Neural cell (in vitro differentiated cells): ENCODE measurements at regions not wholly inside any gene's neighbourhood (a gene's known extent, or its start where the extent isn't known, plus 50 kb on each side); places are given as distances from the start of the nearest gene placed in this dataset.
"Not testable (repeated sequence)": the region's sequence is repeated elsewhere in the genome, so short reads cannot be mapped to it uniquely, and the experiment has no call there.

ENCODE experiments used
- H2AFZ ChIP-seq: fragments of 200-600, 300-800 bp; sonication (generic), shearing (Covaris generic); 2 replicates; pipeline ENCODE4 v1.6.0; 2014; ENCODE audit warnings: low read depth, mild to moderate bottlenecking, antibody characterized with exemption, low read length, moderate library complexity
- H3F3A ChIP-seq: fragments of 200-600 bp; shearing (Covaris generic); 2 replicates; pipeline ENCODE4 v1.6.1; 2016; ENCODE audit warnings: mild to moderate bottlenecking, moderate library complexity, mixed read lengths, antibody characterized with exemption, low read length; ENCODE audit not compliant: insufficient read depth, poor library complexity, severe bottlenecking
- H3K27ac ChIP-seq: fragments of 200-600, 300-800 bp; sonication (generic), shearing (Covaris generic); 2 replicates; pipeline ENCODE4 v1.5.1; 2014; ENCODE audit warnings: mild to moderate bottlenecking, low read length, moderate library complexity
- H3K27me3 ChIP-seq: fragments of 300-800, 200-600 bp; sonication (generic), shearing (Covaris generic); 2 replicates; pipeline ENCODE4 v1.6.0; 2014; ENCODE audit warnings: mild to moderate bottlenecking, low read depth, low read length, moderate library complexity; ENCODE audit not compliant: insufficient read depth
- H3K36me3 ChIP-seq: fragments of 300-800, 200-600 bp; sonication (generic), shearing (Covaris generic); 2 replicates; pipeline ENCODE4 v1.5.1; 2014; ENCODE audit warnings: mild to moderate bottlenecking, antibody characterized with exemption, low read length, moderate library complexity; ENCODE audit not compliant: insufficient read depth
- H3K4me2 ChIP-seq: fragments of 300-800, 200-600 bp; sonication (generic), shearing (Covaris generic); 2 replicates; pipeline ENCODE4 v1.6.0; 2014; ENCODE audit warnings: mild to moderate bottlenecking, low read length
- H3K4me3 ChIP-seq: fragments of 300-800, 200-600 bp; sonication (generic), shearing (Covaris generic); 2 replicates; pipeline ENCODE4 v1.5.1; 2014; ENCODE audit warnings: mild to moderate bottlenecking, low read length, moderate library complexity
- H3K79me2 ChIP-seq: fragments of 200-600 bp; shearing (Covaris generic); replicated peaks from 2 replicates; pipeline ENCODE4 v1.6.0; 2014; ENCODE audit warnings: mild to moderate bottlenecking, low read length, moderate library complexity; ENCODE audit not compliant: insufficient read depth
- H3K9ac ChIP-seq: fragments of 300-800, 200-600 bp; sonication (generic), shearing (Covaris generic); 2 replicates; pipeline ENCODE4 v1.6.1; 2016; ENCODE audit warnings: mild to moderate bottlenecking, low read length, mixed read lengths
- H3K9me2 ChIP-seq: fragments of 200-600 bp; shearing (Covaris generic); 2 replicates; pipeline ENCODE4 v1.6.1; 2016; ENCODE audit warnings: mild to moderate bottlenecking, low read length, mixed read lengths; ENCODE audit not compliant: insufficient read depth
- H3K9me3 ChIP-seq: fragments of 200-600, 300-800 bp; sonication (generic), shearing (Covaris generic); 2 replicates; pipeline ENCODE4 v1.6.1; 2016; ENCODE audit warnings: mild to moderate bottlenecking, mixed run types, low read length, moderate library complexity, mixed read lengths
- H4K20me1 ChIP-seq: fragments of 200-600 bp; shearing (Covaris generic); 2 replicates; pipeline ENCODE4 v1.6.1; 2016; ENCODE audit warnings: mild to moderate bottlenecking, mixed run types; ENCODE audit not compliant: insufficient read depth
- EP300 ChIP-seq: fragments of 450-650 bp; conservative IDR thresholded peaks from 2 replicates; pipeline ENCODE4 v1.6.1; 2014; ENCODE audit warnings: antibody characterized with exemption, mild to moderate bottlenecking, moderate library complexity; ENCODE audit not compliant: poor library complexity, severe bottlenecking
- EZH2 ChIP-seq: fragments of 200-600, 300-800 bp; shearing (Covaris generic), sonication (generic); IDR thresholded peaks from 2 replicates; pipeline ENCODE4 v1.6.1; 2014; ENCODE audit warnings: antibody characterized with exemption, low read length, borderline replicate concordance, mild to moderate bottlenecking; ENCODE audit not compliant: insufficient read depth, poor library complexity, severe bottlenecking
- MXI1 ChIP-seq: fragments of 450-650 bp; conservative IDR thresholded peaks from 2 replicates; pipeline ENCODE4 v1.6.1; 2014; ENCODE audit warnings: antibody characterized with exemption, mild to moderate bottlenecking; ENCODE audit not compliant: poor library complexity, severe bottlenecking
- POLR2AphosphoS5 ChIP-seq: IDR thresholded peaks from 2 replicates; pipeline ENCODE4 v1.6.1; 2012
- RAD21 ChIP-seq: fragments of 450-650 bp; conservative IDR thresholded peaks from 2 replicates; pipeline ENCODE4 v1.6.1; 2014; ENCODE audit warnings: antibody characterized with exemption, mild to moderate bottlenecking, moderate library complexity
- SMC3 ChIP-seq: fragments of 450-650 bp; conservative IDR thresholded peaks from 2 replicates; pipeline ENCODE4 v1.6.1; 2014; ENCODE audit warnings: antibody characterized with exemption, mild to moderate bottlenecking, moderate library complexity; ENCODE audit not compliant: poor library complexity
- TAF1 ChIP-seq: IDR thresholded peaks from 2 replicates; pipeline ENCODE4 v1.6.1; 2012; ENCODE audit warnings: low read depth
- TF ChIP-seq, protein P1 (sequence below): IDR thresholded peaks from 2 replicates; pipeline ENCODE4 v1.6.1; 2012; ENCODE audit warnings: borderline replicate concordance
- TF ChIP-seq, protein P2 (sequence below): fragments of 450-650 bp; IDR thresholded peaks from 2 replicates; pipeline ENCODE4 v1.5.1; 2014; ENCODE audit warnings: antibody characterized with exemption, mild to moderate bottlenecking, moderate library complexity; ENCODE audit not compliant: poor library complexity, severe bottlenecking

DNA sequence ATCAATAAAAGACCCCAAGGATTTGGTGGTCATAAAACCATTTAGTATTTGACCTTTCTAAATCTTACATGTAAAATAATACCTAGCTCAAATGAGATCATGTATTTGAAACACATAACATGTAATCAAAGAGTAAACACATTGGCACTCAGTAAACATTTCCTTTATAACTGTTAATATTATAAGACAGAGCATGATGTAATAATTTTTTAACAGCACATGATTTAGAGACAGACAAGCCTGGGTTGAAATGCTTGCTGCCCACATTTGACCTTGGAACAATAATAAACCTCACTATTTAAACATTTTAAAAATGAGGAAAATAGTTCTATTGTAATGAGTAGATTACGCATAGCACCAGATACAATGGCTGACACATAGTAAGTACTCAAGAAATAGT lies 105.2 kb upstream of the GPR141 start:
- Histone ChIP-seq H3K27ac (no peak overlapping the region), H3K79me2 (no peaks in the 10 kb centered on the region), H3K4me3 (no peak overlapping the region), H2AFZ (no peak overlapping the region), H3K9me3 (no peaks in the 10 kb centered on the region), H3F3A (no peaks in the 10 kb centered on the region), H3K9ac (no peak overlapping the region), H3K27me3 (no peaks in the 10 kb centered on the region), H4K20me1 (no peaks in the 10 kb centered on the region), H3K9me2 (no peaks in the 10 kb centered on the region), H3K36me3 (no peaks in the 10 kb centered on the region), H3K4me2 (no peak overlapping the region)
- TF ChIP-seq TAF1 (no peak), SMC3 (no peak), MXI1 (no peak), EZH2 (no peak), EP300 (no peak), RAD21 (no peak), POLR2AphosphoS5 (no peak)
- TF ChIP-seq, protein P1, sequence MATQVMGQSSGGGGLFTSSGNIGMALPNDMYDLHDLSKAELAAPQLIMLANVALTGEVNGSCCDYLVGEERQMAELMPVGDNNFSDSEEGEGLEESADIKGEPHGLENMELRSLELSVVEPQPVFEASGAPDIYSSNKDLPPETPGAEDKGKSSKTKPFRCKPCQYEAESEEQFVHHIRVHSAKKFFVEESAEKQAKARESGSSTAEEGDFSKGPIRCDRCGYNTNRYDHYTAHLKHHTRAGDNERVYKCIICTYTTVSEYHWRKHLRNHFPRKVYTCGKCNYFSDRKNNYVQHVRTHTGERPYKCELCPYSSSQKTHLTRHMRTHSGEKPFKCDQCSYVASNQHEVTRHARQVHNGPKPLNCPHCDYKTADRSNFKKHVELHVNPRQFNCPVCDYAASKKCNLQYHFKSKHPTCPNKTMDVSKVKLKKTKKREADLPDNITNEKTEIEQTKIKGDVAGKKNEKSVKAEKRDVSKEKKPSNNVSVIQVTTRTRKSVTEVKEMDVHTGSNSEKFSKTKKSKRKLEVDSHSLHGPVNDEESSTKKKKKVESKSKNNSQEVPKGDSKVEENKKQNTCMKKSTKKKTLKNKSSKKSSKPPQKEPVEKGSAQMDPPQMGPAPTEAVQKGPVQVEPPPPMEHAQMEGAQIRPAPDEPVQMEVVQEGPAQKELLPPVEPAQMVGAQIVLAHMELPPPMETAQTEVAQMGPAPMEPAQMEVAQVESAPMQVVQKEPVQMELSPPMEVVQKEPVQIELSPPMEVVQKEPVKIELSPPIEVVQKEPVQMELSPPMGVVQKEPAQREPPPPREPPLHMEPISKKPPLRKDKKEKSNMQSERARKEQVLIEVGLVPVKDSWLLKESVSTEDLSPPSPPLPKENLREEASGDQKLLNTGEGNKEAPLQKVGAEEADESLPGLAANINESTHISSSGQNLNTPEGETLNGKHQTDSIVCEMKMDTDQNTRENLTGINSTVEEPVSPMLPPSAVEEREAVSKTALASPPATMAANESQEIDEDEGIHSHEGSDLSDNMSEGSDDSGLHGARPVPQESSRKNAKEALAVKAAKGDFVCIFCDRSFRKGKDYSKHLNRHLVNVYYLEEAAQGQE = no peak
- TF ChIP-seq, protein P2, sequence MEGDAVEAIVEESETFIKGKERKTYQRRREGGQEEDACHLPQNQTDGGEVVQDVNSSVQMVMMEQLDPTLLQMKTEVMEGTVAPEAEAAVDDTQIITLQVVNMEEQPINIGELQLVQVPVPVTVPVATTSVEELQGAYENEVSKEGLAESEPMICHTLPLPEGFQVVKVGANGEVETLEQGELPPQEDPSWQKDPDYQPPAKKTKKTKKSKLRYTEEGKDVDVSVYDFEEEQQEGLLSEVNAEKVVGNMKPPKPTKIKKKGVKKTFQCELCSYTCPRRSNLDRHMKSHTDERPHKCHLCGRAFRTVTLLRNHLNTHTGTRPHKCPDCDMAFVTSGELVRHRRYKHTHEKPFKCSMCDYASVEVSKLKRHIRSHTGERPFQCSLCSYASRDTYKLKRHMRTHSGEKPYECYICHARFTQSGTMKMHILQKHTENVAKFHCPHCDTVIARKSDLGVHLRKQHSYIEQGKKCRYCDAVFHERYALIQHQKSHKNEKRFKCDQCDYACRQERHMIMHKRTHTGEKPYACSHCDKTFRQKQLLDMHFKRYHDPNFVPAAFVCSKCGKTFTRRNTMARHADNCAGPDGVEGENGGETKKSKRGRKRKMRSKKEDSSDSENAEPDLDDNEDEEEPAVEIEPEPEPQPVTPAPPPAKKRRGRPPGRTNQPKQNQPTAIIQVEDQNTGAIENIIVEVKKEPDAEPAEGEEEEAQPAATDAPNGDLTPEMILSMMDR = no peak

DNA sequence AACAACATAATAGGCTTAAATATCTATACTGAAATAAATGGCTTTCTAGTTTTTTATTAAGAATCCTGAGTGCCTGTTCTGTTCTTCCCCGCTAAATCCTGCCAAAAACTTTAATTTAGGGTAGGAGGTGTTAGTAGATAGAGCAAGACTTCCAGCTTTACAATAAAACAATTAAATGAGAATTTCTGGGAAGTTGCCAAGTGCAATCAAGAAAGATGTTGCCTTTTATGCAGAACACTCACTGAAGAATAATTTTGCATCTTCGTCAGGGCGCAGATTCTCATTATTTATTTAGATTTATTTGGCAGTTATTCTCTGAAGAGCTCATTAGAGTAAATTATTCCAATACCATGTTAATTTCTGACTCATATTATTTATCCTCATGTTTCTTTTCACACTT lies 103.2 kb upstream of the GPR141 start:
- Histone ChIP-seq H3K9ac (no peak overlapping the region), H3K27ac (no peak overlapping the region), H3K79me2 (no peaks in the 10 kb centered on the region), H3K36me3 (no peaks in the 10 kb centered on the region), H3K4me3 (no peak overlapping the region), H3K27me3 (no peaks in the 10 kb centered on the region), H3K9me2 (no peaks in the 10 kb centered on the region), H3K4me2 (no peak overlapping the region), H3K9me3 (no peaks in the 10 kb centered on the region), H4K20me1 (no peaks in the 10 kb centered on the region), H2AFZ (no peak overlapping the region), H3F3A (no peaks in the 10 kb centered on the region)
- TF ChIP-seq EP300 = no peak
- no peak for TF ChIP-seq POLR2AphosphoS5
- no peak for TF ChIP-seq TAF1
- TF ChIP-seq, protein P2 = no peak
- no peak for TF ChIP-seq RAD21
- TF ChIP-seq MXI1 = no peak

DNA sequence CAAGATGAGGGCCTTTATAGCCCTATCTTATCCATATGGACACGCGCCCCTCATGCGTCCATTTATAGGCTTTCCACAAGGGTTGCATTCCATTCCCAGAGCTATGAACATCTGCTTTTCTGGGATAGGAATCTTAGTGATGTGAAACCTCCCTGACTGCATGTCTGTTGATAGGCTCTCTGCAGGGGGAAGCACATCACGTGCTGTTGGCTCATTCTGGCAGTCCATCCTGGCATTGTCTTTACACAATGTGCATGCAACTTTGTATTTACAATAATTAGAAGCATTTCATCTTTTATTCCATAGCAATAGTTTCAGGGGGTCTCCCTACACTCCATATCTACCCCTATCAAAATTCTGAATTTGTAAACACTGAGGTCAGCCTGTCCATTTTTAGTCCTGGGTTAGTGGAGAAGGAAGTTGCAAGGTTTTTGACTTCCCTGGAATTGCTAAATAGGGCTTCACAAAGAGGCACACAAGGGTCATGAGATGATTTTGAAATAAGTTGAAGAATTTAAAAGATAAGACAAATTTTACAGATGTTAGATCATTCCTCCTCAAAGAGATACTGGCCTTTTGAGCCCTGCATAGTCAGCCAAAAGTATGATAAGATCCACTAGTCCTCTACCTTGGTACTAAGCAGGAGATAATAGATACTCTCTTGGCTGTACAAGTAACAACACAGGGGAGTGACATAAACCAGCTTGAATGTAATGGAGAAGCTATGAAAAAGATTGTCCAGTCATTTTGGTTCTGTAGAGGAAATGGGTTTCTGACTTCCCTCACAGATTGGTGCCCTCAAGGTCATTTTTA lies 98.7 kb upstream of the GPR141 start:
- not testable (repeated sequence) for H3K9me2 ChIP-seq, H3K4me2 ChIP-seq, H2AFZ ChIP-seq, H4K20me1 ChIP-seq, H3K36me3 ChIP-seq, H3K9me3 ChIP-seq, H3F3A ChIP-seq, H3K27ac ChIP-seq, H3K4me3 ChIP-seq, H3K79me2 ChIP-seq, H3K9ac ChIP-seq, H3K27me3 ChIP-seq
